HepG2 (cell line): ENCODE measurements at regions not wholly inside any gene's neighbourhood (a gene's known extent, or its start where the extent isn't known, plus 50 kb on each side); places are given as distances from the start of the nearest gene placed in this dataset.

Experiments used
- ATAC-seq: fragments of 200-7000 bp; cut with Tn5 transposase; 3 replicates; pipeline ENCODE4 v1.9.1; 2020; ENCODE audit warnings: mild to moderate bottlenecking, moderate library complexity
- BruUV-seq: library from RNA; stranded (reverse); fragments of 400-500 nt; replicated peaks from 2 replicates; lab custom pipeline; 2021; lab: Mats Ljungman, UMichigan
- CTCF ChIA-PET: fragments of 300-600 bp; formaldehyde crosslinking; extraction: SDS; loops from one replicate; lab custom pipeline; 2021; ENCODE audit warnings: low total read pairs, inconsistent platforms, low intra/inter-chr PET ratio; lab: Yijun Ruan, JAX
- POLR2A ChIA-PET: fragments of 350-600 bp; sonication (Branson Sonifier 250); formaldehyde crosslinking; loops from one replicate; lab custom pipeline; 2020; ENCODE audit warnings: antibody characterized with exemption, inconsistent platforms; lab: Yijun Ruan, JAX
- DNase-seq: peaks from one replicate; pipeline ENCODE4 v3.0.0-alpha.2; 2015; ENCODE audit warnings: low spot score
- FAIRE-seq: peaks from 3 replicates; lab custom pipeline; 2011; peaks lifted over from hg19 to GRCh38; lab: Jason Lieb, UNC
- H2AFZ ChIP-seq: one replicate; pipeline ENCODE4 v1.6.1; 2011; ENCODE audit warnings: low read length, inconsistent platforms
- H3K27ac ChIP-seq: fragments of 300-600 bp; 3 replicates; pipeline ENCODE4 v1.8.0; 2011; ENCODE audit warnings: mixed run types, mild to moderate bottlenecking, mixed read lengths, low read length, inconsistent platforms; ENCODE audit not compliant: insufficient read depth; ENCODE audit errors: extremely low read length
- H3K27me3 ChIP-seq, 2 experiments: fragments of 200-600 bp in 1 of 2; 2 replicates in 1 of 2; 3 replicates in 1 of 2; pipeline versions ENCODE4 v1.6.0 to v1.8.0; 2011; ENCODE audit warnings: low read length in 2 of 2, mild to moderate bottlenecking in 2 of 2, moderate library complexity in 2 of 2, inconsistent platforms in 1 of 2; ENCODE audit not compliant: insufficient read depth in 2 of 2, control insufficient read depth in 1 of 2
- H3K36me3 ChIP-seq, 2 experiments: fragments of 200-600 bp in 1 of 2; replicated peaks in 1 of 2; 2 replicates in 1 of 2; 3 replicates in 1 of 2; pipeline versions ENCODE4 v1.5.1 to v1.8.0; 2011; ENCODE audit warnings: low read length in 2 of 2, inconsistent platforms in 1 of 2; ENCODE audit not compliant: insufficient read depth in 2 of 2, control insufficient read depth in 1 of 2
- H3K4me1 ChIP-seq: 2 replicates; pipeline ENCODE4 v1.5.1; 2012; ENCODE audit warnings: low read length, inconsistent platforms; ENCODE audit not compliant: insufficient read depth
- H3K4me2 ChIP-seq: 2 replicates; pipeline ENCODE4 v1.6.0; 2011; ENCODE audit warnings: low read depth, low read length, inconsistent platforms
- H3K4me3 ChIP-seq, 3 experiments: fragments of 200-600 bp in 1 of 3; sonication (generic), shearing (Covaris generic) in 1 of 3; replicated peaks in 1 of 3; 2 replicates each; pipeline ENCODE4 v1.5.1; 2011 to 2016; ENCODE audit warnings: low read length in 3 of 3, inconsistent platforms in 2 of 3, low read depth in 2 of 3, mild to moderate bottlenecking in 2 of 3, control low read depth in 1 of 3, mixed read lengths in 1 of 3; ENCODE audit not compliant: insufficient read depth in 1 of 3
- H3K79me2 ChIP-seq: one replicate; pipeline ENCODE4 v1.6.1; 2011; ENCODE audit warnings: low read length, inconsistent platforms; ENCODE audit not compliant: insufficient read depth
- H3K9ac ChIP-seq: 2 replicates; pipeline ENCODE4 v1.6.0; 2011; ENCODE audit warnings: mild to moderate bottlenecking, low read depth, low read length, inconsistent platforms; ENCODE audit not compliant: insufficient read depth
- H3K9me3 ChIP-seq: 2 replicates; pipeline ENCODE4 v1.5.1; 2012; ENCODE audit warnings: mild to moderate bottlenecking, low read length
- H4K20me1 ChIP-seq: 2 replicates; pipeline ENCODE4 v1.6.0; 2011; ENCODE audit warnings: inconsistent platforms, mild to moderate bottlenecking, low read length, moderate library complexity; ENCODE audit not compliant: insufficient read depth
- ATF6 ChIP-seq: sonication (generic); formaldehyde crosslinking; conservative IDR thresholded peaks from 2 replicates; pipeline ENCODE4 v1.4.0; 2020; ENCODE audit warnings: missing genetic modification reagents
- BRCA1 ChIP-seq: sonication (generic); formaldehyde crosslinking; IDR thresholded peaks from 2 replicates; pipeline ENCODE4 v1.4.0; 2020; ENCODE audit warnings: missing genetic modification reagents
- BRF2 ChIP-seq: sonication (generic); formaldehyde crosslinking; IDR thresholded peaks from 2 replicates; pipeline ENCODE4 v1.8.1; 2022; ENCODE audit warnings: mild to moderate bottlenecking, missing genetic modification reagents
- CTCF ChIP-seq: sonication (generic); formaldehyde crosslinking; IDR thresholded peaks from 2 replicates; pipeline ENCODE4 v1.5.0; 2020; ENCODE audit warnings: mild to moderate bottlenecking, missing genetic modification reagents, moderate library complexity
- ETV6 ChIP-seq: sonication (generic); formaldehyde crosslinking; conservative IDR thresholded peaks from 2 replicates; pipeline ENCODE4 v1.4.0; 2020; ENCODE audit warnings: missing genetic modification reagents
- HCFC1 ChIP-seq: fragments of 150-350 bp; IDR thresholded peaks from 2 replicates; pipeline ENCODE4 v1.6.1; 2014; ENCODE audit warnings: low read depth, low read length
- ZFYVE20 ChIP-seq: sonication (generic); formaldehyde crosslinking; IDR thresholded peaks from 2 replicates; pipeline ENCODE4 v1.8.0; 2023; ENCODE audit warnings: low read depth, mild to moderate bottlenecking, moderate library complexity, missing genetic modification reagents, borderline replicate concordance
- WGBS: methylation state at CpG from one replicate; pipeline ENCODE4 v1.1.6; 2017; ENCODE audit warnings: low lambda C conversion rate; 5-methylcytosine and 5-hydroxymethylcytosine counted together
- in situ Hi-C: cut with HindIII; loops from 2 replicates; pipeline ENCODE4 v1.10.0; 2017; ENCODE audit warnings: low pct_unique_long_range_greater_than_20kb; ENCODE audit not compliant: extremely low pct_ligation_motif_present
- intact Hi-C: fragments of 100-400 bp; cut with micrococcal nuclease; formaldehyde crosslinking; loops from one replicate; pipeline ENCODE4 v1.10.0; 2022; ENCODE audit not compliant: unreplicated experiment
- TF ChIP-seq, protein P1 (sequence below): IDR thresholded peaks from 2 replicates; pipeline ENCODE4 v1.6.1; 2016; ENCODE audit warnings: mild to moderate bottlenecking, missing biosample characterization, missing genetic modification reagents

DNA sequence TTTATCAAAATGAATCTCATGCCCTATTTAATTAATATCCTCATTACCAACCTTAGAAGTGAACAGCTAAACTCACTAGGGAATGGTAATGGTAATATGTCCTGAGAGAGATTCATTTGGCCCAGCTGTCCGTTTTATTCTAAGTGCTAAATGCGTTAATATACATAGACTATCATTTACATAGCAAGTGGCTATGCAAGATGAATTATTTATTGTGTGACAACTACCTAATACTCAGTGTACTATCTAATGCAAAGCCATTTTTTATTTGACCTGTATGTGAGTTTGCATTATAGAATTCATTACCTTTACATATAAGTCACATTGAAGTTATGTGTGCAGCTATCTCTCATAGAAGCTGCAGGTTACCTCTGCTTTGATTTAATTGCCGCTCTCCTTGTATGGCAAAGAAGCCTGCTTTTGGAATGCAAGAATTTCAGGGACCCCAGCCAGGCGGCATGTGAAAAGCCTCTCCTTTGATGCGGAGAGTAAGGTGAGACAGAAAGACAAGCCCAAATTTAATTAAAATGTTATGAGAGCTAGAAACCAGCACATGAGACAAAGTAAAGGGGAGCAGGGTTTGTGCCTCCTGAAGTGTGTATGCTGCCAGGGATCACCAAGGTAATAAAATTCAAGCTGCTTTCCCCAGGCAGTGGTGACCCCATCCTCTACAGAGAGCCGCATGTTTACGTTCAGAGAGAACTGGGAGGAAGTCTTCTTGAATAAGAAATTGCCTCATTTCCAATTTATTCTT, 693.0 kb upstream of the MAP3K7 start (continued):
- no peak for TF ChIP-seq BRCA1 (CRISPR knock-in tag)
- TF ChIP-seq ZFYVE20: no peak
- TF ChIP-seq BRF2 (CRISPR knock-in tag): no peak

DNA sequence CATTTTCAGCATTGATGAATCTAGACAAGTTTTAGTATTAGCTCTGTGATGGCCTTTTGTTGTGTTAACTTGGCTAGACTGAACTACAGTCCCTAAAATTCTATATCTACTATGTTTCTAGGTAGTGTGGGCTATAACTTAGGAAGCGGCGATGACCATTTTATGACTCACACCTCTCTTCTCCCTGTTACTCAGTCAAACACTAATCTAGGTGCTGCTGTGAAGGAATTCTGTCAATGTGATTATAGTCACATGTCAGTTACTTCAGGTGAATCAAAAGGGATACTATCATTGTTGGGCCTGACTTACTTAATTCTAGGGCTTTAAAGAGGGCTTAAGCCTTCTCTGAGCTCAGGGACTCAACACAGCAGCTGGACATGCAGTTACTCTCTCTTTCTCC, 691.5 kb upstream of the MAP3K7 start:
- no peak for TF ChIP-seq ETV6 (CRISPR knock-in tag)
- TF ChIP-seq HCFC1: no peak
- TF ChIP-seq, all 625 proteins: peak for 0
- H3K27ac ChIP-seq: no peak overlapping the region
- ChIA-PET POLR2A (no interaction called here), CTCF (no interaction called here)
- in situ Hi-C loops (no loop called here), intact Hi-C loops (no loop called here)
- BruUV-seq: no TSS peak
- H3K36me3 ChIP-seq: no peaks in the 10 kb centered on the region
- H3K79me2 ChIP-seq: no peaks in the 10 kb centered on the region
- no peaks in the 10 kb centered on the region for H3K27me3 ChIP-seq
- no peaks in the 10 kb centered on the region for H4K20me1 ChIP-seq
- no peaks in the 10 kb centered on the region for H3K4me1 ChIP-seq
- WGBS: 80% methylated on average over 2 of the region's 2 CpGs
- no peak overlapping the region for H3K4me2 ChIP-seq
- no peak for ATAC-seq
- no peak for FAIRE-seq
- no peak overlapping the region for H2AFZ ChIP-seq
- H3K4me3 ChIP-seq: no peak overlapping the region
- no peak for DNase-seq
- no peak overlapping the region for H3K9ac ChIP-seq
- no peaks in the 10 kb centered on the region for H3K9me3 ChIP-seq

DNA sequence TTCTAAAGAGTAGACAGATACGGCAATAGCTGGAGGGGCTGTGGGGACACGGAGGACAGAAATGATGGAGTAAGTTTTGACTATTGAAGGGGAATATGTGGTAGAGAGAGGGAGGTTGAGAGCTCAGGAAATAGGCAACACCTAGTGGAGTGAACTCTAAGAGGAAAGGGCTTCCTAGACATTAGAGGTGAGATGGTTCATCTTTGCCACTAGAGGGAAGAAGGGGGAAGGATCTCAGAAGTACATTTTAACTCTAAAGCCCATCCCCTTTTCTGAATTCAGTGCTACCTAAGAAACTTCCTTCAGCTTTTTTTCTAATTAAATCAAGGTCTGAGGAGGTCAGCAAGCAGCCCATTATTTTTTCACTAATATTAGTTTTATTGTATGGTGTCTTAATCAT, 689.4 kb upstream of the MAP3K7 start:
- intact Hi-C loops: no loop called here
- H2AFZ ChIP-seq: no peak overlapping the region
- H3K4me3 ChIP-seq: no peak overlapping the region
- H3K27ac ChIP-seq: no peak overlapping the region
- ChIA-PET CTCF (no interaction called here), POLR2A (no interaction called here)
- DNase-seq: peak; percentile 3
- H3K36me3 ChIP-seq: no peaks in the 10 kb centered on the region
- H3K4me2 ChIP-seq: no peak overlapping the region
- TF ChIP-seq, protein P1, sequence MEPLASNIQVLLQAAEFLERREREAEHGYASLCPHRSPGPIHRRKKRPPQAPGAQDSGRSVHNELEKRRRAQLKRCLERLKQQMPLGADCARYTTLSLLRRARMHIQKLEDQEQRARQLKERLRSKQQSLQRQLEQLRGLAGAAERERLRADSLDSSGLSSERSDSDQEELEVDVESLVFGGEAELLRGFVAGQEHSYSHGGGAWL (CRISPR knock-in tag): no peak
- TF ChIP-seq ATF6: no peak
- 0 out of 2 replicates have a peak, but pooled peaks have one; percentile 7 for TF ChIP-seq CTCF (CRISPR knock-in tag)
- in situ Hi-C loops: no loop called here
- WGBS: 2% methylated on average over 2 of the region's 2 CpGs
- H3K9ac ChIP-seq: no peak overlapping the region
- no peaks in the 10 kb centered on the region for H3K9me3 ChIP-seq
- no peaks in the 10 kb centered on the region for H3K79me2 ChIP-seq
- no peak for FAIRE-seq
- no peaks in the 10 kb centered on the region for H3K4me1 ChIP-seq
- BruUV-seq: no TSS peak
- no peaks in the 10 kb centered on the region for H3K27me3 ChIP-seq
- ATAC-seq: peak; percentile 78
- H4K20me1 ChIP-seq: no peaks in the 10 kb centered on the region
